NCI-H2196 (cell line): ENCODE measurements at regions not wholly inside any gene's neighbourhood (a gene's known extent, or its start where the extent isn't known, plus 50 kb on each side); places are given as distances from the start of the nearest gene placed in this dataset.

Experiments used
- DNase-seq: peaks from one replicate; lab custom pipeline; 2025; ENCODE audit not compliant: unreplicated experiment; lab: John Stamatoyannopoulos, UW

DNA sequence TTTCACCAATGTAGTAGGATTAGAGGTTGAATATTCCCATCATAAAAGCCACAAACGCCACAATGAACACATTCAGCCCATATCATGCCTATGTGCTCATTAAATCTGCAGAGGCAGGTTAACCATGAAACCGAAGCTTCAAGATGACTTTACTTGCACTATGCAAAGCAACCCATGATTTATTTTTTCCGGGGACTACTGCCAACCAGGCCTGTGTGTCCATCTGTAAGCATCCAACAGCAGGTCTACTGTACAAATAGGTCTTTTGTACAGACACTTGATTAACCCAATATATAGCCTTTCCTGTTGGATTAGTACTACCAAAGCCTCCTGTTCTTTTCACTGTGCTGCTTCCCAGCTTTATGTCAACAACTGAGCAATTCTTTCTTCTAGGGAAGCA lies 104.9 kb upstream of the CDH10 start:
- DNase-seq: no peak

DNA sequence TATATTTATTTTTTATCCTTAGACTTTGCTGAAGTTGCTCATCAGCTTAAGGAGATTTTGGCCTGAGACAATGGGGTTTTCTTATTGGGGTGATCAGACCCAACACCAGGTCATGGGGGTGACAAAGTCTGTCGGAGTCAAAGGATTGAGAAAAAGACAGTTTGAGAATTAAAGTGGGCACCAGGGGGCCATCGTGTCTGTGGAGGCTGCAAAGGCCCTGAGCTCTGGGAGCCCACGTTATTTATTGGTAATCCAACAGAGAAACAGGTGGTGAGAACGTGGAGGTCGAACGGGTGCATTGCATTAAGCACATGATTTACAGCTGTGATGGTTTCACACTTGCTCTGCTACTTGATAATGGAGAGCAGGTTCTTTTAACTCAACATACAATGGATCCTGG lies 102.5 kb upstream of the CDH10 start:
- DNase-seq: no peak

DNA sequence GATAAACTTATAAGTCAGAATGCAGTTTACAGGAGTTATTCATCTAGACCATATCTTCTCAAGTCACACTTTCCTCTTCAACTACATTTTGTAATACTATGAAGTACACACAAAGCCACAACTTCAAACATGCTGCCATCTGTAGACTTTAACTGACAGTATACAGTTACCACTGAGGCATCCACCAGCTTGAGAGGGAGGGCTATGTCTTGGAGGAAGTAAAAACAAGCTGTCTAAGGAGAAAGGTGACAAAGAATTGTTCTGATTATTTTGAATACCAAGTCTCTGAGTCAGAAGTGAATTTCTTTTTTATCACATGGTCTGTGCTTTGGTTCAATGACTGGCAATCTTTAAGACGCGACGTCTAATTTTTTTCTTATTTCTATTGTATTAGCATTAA lies 97.6 kb upstream of the CDH10 start:
- no peak for DNase-seq

DNA sequence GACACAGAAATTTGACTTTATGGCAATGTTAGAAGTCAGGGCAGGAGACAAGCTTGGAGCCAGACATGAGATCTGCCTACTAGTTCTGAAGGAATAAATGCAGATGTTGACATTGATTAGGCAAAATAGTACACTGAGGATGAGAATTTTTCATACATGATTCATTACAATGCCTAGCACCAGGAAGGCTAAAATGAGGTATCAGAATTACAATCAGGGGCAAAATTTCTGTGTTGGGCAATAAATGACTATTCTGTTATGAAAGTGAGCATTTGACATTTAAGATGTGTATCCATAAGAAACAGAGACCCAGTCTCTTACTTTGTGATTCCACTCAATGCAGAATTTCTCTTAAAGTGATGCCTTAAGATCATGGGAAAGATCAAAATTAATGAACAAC lies 92.4 kb upstream of the CDH10 start:
- no peak for DNase-seq

DNA sequence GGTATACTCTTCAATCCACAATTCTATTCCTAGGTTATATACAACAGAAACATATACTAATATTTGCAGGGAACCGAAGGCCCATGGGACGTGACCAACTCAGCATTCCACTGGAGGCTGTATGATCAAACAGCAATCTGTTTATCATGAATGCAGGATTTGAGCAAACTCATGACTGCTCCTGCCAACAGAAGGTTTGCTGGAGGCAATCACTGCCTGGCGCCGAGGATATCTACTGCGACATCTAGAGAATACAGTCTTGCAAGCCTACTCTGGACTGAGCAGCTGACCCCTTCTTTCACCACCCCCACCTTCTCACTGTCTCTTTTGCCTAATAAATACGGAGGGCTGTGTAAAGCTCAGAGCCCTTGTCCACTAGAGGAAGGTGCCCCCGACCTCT lies 90.5 kb upstream of the CDH10 start:
- DNase-seq: no peak

DNA sequence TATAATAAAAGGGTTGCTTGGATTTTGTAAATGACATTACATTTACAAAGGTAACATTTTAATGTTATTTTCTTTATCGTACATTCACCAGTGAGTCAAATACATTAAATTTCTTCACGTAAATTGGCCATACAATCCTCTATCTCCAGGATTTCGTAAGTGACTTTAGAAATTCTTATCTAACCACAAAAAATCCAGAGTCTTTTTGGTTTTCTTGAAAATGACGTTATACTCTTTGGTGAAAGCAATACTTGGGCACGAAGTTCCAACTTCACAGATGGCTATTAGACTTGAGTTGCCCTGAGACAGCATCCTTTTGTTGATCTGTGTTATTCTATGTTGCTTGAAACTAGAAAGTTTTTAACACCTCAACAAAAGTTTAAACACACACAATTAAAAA lies 87.4 kb upstream of the CDH10 start:
- no peak for DNase-seq

DNA sequence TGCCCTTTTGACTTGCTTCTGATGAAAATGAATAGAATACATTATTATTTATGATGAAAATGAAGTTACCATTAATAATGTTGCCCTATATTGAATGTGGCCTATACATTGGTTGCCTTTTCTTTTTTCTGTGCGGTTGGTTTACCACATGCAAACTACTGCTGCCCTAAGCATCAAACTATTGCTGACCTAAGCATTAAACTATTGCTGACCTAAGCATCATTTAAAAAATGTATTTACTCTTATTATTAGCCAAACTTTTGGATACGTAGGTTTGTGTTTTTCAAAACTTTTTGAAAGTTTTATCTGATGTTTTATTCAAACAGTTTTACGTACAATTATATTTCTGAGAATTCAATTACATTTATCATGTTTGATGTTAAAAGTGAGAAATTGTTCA lies 76.0 kb upstream of the CDH10 start:
- DNase-seq: no peak

DNA sequence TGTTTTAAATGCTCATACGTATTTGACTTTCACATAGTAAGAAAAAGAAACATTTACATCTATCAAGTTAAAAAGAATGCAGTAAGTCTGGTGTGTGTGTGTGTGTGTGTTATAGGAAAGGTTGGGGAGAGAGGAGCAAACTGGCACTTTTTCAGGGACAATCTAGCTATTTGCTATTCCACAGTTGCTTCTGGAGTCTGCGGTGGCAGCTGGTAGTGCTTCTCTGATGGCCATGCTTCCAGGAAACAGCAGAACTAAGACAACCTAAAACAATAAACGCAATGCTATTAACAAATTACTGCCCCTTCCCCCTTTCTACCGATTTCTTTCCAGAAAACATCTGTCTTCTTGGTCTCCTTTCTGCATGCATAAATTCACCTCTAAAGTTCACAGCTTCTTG lies 70.0 kb upstream of the CDH10 start:
- no peak for DNase-seq

DNA sequence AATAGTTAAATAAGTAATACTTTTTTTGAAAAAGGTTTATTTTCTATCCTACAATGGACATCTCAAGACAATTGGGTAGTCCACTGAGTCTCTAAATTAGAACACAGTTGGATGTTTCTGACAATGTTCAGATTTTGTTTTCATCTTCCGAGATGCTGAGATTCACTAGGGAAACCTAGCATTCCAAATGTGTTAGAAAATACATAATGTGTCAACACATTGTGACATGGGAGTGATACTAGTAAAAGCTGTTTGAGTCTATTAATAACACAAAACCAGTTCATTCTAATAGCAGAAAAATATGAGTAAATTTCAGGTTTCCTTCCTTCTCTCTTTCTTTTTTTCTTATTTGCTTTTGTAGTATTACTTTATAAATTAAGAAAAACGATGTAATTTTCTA lies 68.2 kb upstream of the CDH10 start:
- no peak for DNase-seq

DNA sequence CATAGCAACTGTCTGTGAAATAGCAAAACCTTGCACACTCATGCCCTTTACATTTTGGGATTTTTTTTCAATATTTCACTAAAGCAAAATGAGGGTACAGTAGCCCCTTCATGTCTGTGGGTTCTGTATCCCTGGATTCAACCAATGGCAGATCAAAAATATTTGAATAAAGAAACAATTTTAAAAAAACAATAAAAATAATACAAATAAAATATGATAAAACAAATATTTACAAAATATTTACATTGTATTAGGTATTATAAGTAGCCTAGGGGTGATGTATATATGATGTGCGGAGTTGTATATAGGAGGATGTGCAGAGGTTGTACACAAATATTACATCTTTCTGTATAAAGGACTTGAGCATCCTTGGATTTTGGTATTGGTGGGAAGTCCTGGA lies 67.3 kb upstream of the CDH10 start:
- no peak for DNase-seq

DNA sequence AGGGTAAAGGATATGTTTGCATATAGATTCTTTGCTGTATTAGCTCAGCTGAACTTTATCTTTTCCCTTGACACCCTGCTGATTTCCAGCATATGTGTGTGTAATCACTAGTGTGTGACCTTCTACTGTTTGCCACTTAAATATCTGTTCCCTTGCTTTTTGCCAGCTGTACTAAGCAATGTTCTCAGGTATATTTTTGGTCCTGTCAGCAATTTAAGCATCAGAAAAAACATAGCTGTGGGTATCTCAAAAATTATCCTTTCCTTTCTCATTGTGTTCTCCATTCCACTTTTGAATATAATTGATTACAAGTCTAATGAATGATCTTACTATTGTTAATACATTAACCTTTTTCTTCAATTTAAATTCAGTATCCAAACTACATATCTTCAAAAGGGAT lies 59.2 kb upstream of the CDH10 start:
- no peak for DNase-seq
